A673 (cell line): ENCODE measurements at regions not wholly inside any gene's neighbourhood (a gene's known extent, or its start where the extent isn't known, plus 50 kb on each side); places are given as distances from the start of the nearest gene placed in this dataset.

ENCODE experiments used
- BruUV-seq: library from RNA; stranded (reverse); fragments of 400-500 nt; replicated peaks from 2 replicates; lab custom pipeline; 2021; lab: Mats Ljungman, UMichigan
- CTCF ChIA-PET: fragments of 300-600 bp; sonication (Branson Sonifier 250); formaldehyde crosslinking; loops from one replicate; lab custom pipeline; 2022; ENCODE audit warnings: antibody characterized with exemption; lab: Charles Lee
- POLR2A ChIA-PET: fragments of 300-600 bp; sonication (Branson Sonifier 250); formaldehyde crosslinking; loops from one replicate; lab custom pipeline; 2022; ENCODE audit warnings: antibody characterized with exemption; ENCODE audit not compliant: low non-redundant PET; lab: Charles Lee
- DNase-seq: peaks from one replicate; pipeline ENCODE4 v3.0.0-alpha.2; 2015; ENCODE audit warnings: low spot score
- H3K27ac ChIP-seq: fragments of 200-600 bp; sonication (generic); 2 replicates; pipeline ENCODE4 v1.5.1; 2016; ENCODE audit warnings: mixed run types, low read depth, mild to moderate bottlenecking, mixed read lengths, antibody characterized with exemption, low read length; ENCODE audit not compliant: poor library complexity, severe bottlenecking
- H3K27me3 ChIP-seq: fragments of 200-600 bp; sonication (generic); replicated peaks from 2 replicates; pipeline ENCODE4 v1.6.1; 2017; ENCODE audit warnings: mixed run types, low read depth, mild to moderate bottlenecking, mixed read lengths, antibody characterized with exemption, low read length; ENCODE audit not compliant: insufficient read depth, poor library complexity
- H3K36me3 ChIP-seq: fragments of 200-600 bp; sonication (generic); 2 replicates; pipeline ENCODE4 v1.6.1; 2016; ENCODE audit warnings: mixed run types, mild to moderate bottlenecking, mixed read lengths, antibody characterized with exemption, low read length; ENCODE audit not compliant: insufficient read depth, poor library complexity, severe bottlenecking
- H3K4me1 ChIP-seq: fragments of 200-600 bp; sonication (generic); 2 replicates; pipeline ENCODE4 v1.6.1; 2017; ENCODE audit warnings: mixed run types, mild to moderate bottlenecking, mixed read lengths, antibody characterized with exemption, low read length; ENCODE audit not compliant: insufficient read depth, poor library complexity, severe bottlenecking
- H3K4me3 ChIP-seq: fragments of 200-600 bp; sonication (generic); 2 replicates; pipeline ENCODE4 v1.5.1; 2016; ENCODE audit warnings: low read depth, mixed run types, mild to moderate bottlenecking, mixed read lengths, low read length; ENCODE audit not compliant: poor library complexity, severe bottlenecking
- H3K9me3 ChIP-seq: fragments of 200-600 bp; sonication (generic); 2 replicates; pipeline ENCODE4 v1.6.1; 2016; ENCODE audit warnings: mixed run types, low read depth, mild to moderate bottlenecking, mixed read lengths, antibody characterized with exemption, low read length; ENCODE audit not compliant: poor library complexity, severe bottlenecking
- CTCF ChIP-seq: fragments of 300-800, 200-600 bp; sonication (generic); conservative IDR thresholded peaks from 2 replicates; pipeline ENCODE4 v1.5.1; 2017; ENCODE audit warnings: low read depth, mild to moderate bottlenecking, antibody characterized with exemption, low read length, moderate library complexity, mixed read lengths
- EZH2 ChIP-seq: fragments of 200-600 bp; sonication (generic); IDR thresholded peaks from 2 replicates; pipeline ENCODE4 v1.6.1; 2017; ENCODE audit warnings: borderline replicate concordance, low read depth, mild to moderate bottlenecking, mixed read lengths, antibody characterized with exemption, low read length; ENCODE audit not compliant: poor library complexity, severe bottlenecking
- intact Hi-C: fragments of 100-400 bp; cut with micrococcal nuclease; formaldehyde crosslinking; loops from one replicate; pipeline ENCODE4 v1.10.0; 2022; ENCODE audit not compliant: unreplicated experiment

DNA sequence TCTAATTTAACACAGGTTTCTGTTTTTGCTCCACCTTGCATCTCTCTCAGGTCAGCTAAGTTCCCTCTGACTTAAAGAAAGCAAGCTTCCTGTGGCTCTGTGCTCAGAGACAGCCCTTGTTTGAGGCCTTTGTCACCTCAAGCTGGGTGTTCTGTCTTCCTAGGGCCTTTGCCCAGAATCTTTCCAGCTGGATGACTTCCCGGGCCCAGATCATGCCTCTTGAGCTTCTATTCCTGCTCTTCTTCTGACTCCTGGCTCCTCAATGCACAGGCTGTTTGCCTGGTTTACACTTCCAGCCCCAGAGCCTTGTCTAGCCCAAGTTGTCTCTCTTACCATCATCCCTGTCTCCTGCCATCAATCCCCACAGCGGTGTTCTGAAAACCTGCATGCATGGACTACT, 300.6 kb downstream of the VPS13C start:
- H3K4me3 ChIP-seq: no peak overlapping the region
- CTCF ChIA-PET: no interaction called here
- no peak for DNase-seq
- H3K9me3 ChIP-seq: no peaks in the 10 kb centered on the region
- intact Hi-C loops: no loop called here
- no TSS peak for BruUV-seq
- TF ChIP-seq CTCF: no peak
- no peak for TF ChIP-seq EZH2
- no peak overlapping the region for H3K27ac ChIP-seq
- no peaks in the 10 kb centered on the region for H3K36me3 ChIP-seq
- no peaks in the 10 kb centered on the region for H3K4me1 ChIP-seq
- POLR2A ChIA-PET: no interaction called here
- no peaks in the 10 kb centered on the region for H3K27me3 ChIP-seq

GRCh38 chr15:61756071-61756820, 304.0 kb downstream of the VPS13C start:
- CTCF ChIA-PET: no interaction called here
- Histone ChIP-seq H3K9me3 (no peaks in the 10 kb centered on the region), H3K36me3 (no peaks in the 10 kb centered on the region), H3K4me1 (no peaks in the 10 kb centered on the region), H3K27me3 (no peaks in the 10 kb centered on the region), H3K27ac (no peak overlapping the region), H3K4me3 (no peak overlapping the region)
- no peak for DNase-seq
- intact Hi-C loops: no loop called here
- no TSS peak for BruUV-seq
- POLR2A ChIA-PET: no interaction called here
- TF ChIP-seq CTCF (no peak), EZH2 (no peak)

- POLR2A ChIA-PET: no interaction called here
- no peak for DNase-seq
- no peaks in the 10 kb centered on the region for H3K9me3 ChIP-seq
- no peaks in the 10 kb centered on the region for H3K36me3 ChIP-seq
- CTCF ChIA-PET: no interaction called here
- H3K27ac ChIP-seq: no peak overlapping the region
- no peak overlapping the region for H3K4me3 ChIP-seq
- TF ChIP-seq CTCF (no peak), EZH2 (no peak)
- no TSS peak for BruUV-seq
- no peaks in the 10 kb centered on the region for H3K4me1 ChIP-seq
- no peaks in the 10 kb centered on the region for H3K27me3 ChIP-seq
- intact Hi-C loops: no loop called here
Observed at GRCh38 chr15:61755467-61755866, 304.8 kb downstream of the VPS13C start.
